ENCODE measurements at regions not wholly inside any gene's neighbourhood (a gene's known extent, or its start where the extent isn't known, plus 50 kb on each side); places are given as distances from the start of the nearest gene placed in this dataset.

GRCh38 chr22:49546811-49547585, 280.7 kb downstream of the BRD1 start:
- Histone ChIP-seq H3K4me1 (no peaks in the 10 kb centered on the region), H3K36me3 (no peaks in the 10 kb centered on the region), H3K4me3 (no peak overlapping the region), H3K27ac (no peak overlapping the region), H3K9me3 (peaks cover 0 to 10% (median 4%) of the 10 kb centered on the region in 4 donors), H3K27me3 (peaks cover 0 to 12% (median 5%) of the 10 kb centered on the region in 3 donors)
- intact Hi-C loops (cut with DNase I): no loop called here
- TF ChIP-seq POLR2A (IDR thresholded peaks at IDR 0.05) (no peak), POLR2AphosphoS5 (IDR thresholded peaks at IDR 0.05) (no peak), EP300 (IDR thresholded peaks at IDR 0.05) (no peak), CTCF (IDR thresholded peaks at IDR 0.05) (no peak)
- 86 to 94% methylated on average over 16 of the region's 16 CpGs for WGBS, 2 donors
- DNase-seq: peak; percentile 28

- Histone ChIP-seq H3K27me3 (no peaks in the 10 kb centered on the region), H3K4me1 (no peaks in the 10 kb centered on the region), H3K9me3 (peaks cover 0 to 2% (median under 1%) of the 10 kb centered on the region in 4 donors), H3K27ac (no peak overlapping the region), H3K36me3 (no peaks in the 10 kb centered on the region), H3K4me3 (no peak overlapping the region)
- TF ChIP-seq POLR2AphosphoS5 (IDR thresholded peaks at IDR 0.05): no peak
- TF ChIP-seq POLR2A (IDR thresholded peaks at IDR 0.05): no peak
- 75 to 84% methylated on average over 8 of the region's 8 CpGs for WGBS, 2 donors
- intact Hi-C loops (cut with DNase I): no loop called here
- peak; percentile 14 for DNase-seq
Measured at GRCh38 chr22:49545606-49546005, 282.1 kb downstream of the BRD1 start.

GRCh38 chr22:49544286-49544685, 283.4 kb downstream of the BRD1 start:
- no peak for TF ChIP-seq CTCF (IDR thresholded peaks at IDR 0.05)
- no peak for TF ChIP-seq POLR2A (IDR thresholded peaks at IDR 0.05)
- TF ChIP-seq EP300 (IDR thresholded peaks at IDR 0.05): no peak
- 78 to 82% methylated on average over 10 of the region's 10 CpGs for WGBS, 2 donors

GRCh38 chr22:49543876-49544275, 283.8 kb downstream of the BRD1 start:
- 79 to 89% methylated on average over 10 of the region's 10 CpGs for WGBS, 2 donors
- peak; percentile 30 for DNase-seq
- intact Hi-C loops (cut with DNase I): no loop called here

More at GRCh38 chr22:49544286-49544685, 283.4 kb downstream of the BRD1 start:
- no peak overlapping the region for H3K27ac ChIP-seq
- peak; percentile 32 for DNase-seq
- H3K9me3 ChIP-seq: peaks cover 0 to 2% (median 0%) of the 10 kb centered on the region in 4 donors
- no peaks in the 10 kb centered on the region for H3K36me3 ChIP-seq
- no peaks in the 10 kb centered on the region for H3K27me3 ChIP-seq
- intact Hi-C loops (cut with DNase I): no loop called here
- no peak overlapping the region for H3K4me3 ChIP-seq
- no peaks in the 10 kb centered on the region for H3K4me1 ChIP-seq

More at GRCh38 chr22:49543876-49544275, 283.8 kb downstream of the BRD1 start:
- no peaks in the 10 kb centered on the region for H3K4me1 ChIP-seq
- H3K4me3 ChIP-seq: no peak overlapping the region
- H3K27me3 ChIP-seq: no peaks in the 10 kb centered on the region
- H3K36me3 ChIP-seq: no peaks in the 10 kb centered on the region
- H3K27ac ChIP-seq: no peak overlapping the region
- H3K9me3 ChIP-seq: peaks cover 0 to 2% (median 0%) of the 10 kb centered on the region in 4 donors
- TF ChIP-seq EP300 (IDR thresholded peaks at IDR 0.05) (no peak), CTCF (IDR thresholded peaks at IDR 0.05) (no peak), POLR2AphosphoS5 (IDR thresholded peaks at IDR 0.05) (no peak), POLR2A (IDR thresholded peaks at IDR 0.05) (no peak)
